ENCODE measurements at regions not wholly inside any gene's neighbourhood (a gene's known extent, or its start where the extent isn't known, plus 50 kb on each side); places are given as distances from the start of the nearest gene placed in this dataset.

- TF ChIP-seq, protein P1, sequence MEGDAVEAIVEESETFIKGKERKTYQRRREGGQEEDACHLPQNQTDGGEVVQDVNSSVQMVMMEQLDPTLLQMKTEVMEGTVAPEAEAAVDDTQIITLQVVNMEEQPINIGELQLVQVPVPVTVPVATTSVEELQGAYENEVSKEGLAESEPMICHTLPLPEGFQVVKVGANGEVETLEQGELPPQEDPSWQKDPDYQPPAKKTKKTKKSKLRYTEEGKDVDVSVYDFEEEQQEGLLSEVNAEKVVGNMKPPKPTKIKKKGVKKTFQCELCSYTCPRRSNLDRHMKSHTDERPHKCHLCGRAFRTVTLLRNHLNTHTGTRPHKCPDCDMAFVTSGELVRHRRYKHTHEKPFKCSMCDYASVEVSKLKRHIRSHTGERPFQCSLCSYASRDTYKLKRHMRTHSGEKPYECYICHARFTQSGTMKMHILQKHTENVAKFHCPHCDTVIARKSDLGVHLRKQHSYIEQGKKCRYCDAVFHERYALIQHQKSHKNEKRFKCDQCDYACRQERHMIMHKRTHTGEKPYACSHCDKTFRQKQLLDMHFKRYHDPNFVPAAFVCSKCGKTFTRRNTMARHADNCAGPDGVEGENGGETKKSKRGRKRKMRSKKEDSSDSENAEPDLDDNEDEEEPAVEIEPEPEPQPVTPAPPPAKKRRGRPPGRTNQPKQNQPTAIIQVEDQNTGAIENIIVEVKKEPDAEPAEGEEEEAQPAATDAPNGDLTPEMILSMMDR (IDR thresholded peaks at IDR 0.05; ENCODE audit: insufficient read depth, low read depth, low read length, missing control alignments): no peak
- DNase-seq (ENCODE audit: low read depth): no peak
- no peak overlapping the region for H3K4me3 ChIP-seq (ENCODE audit: low read depth, low read length)
These were observed 298.4 kb downstream of the BCKDHB start for GRCh38 chr6:80404889-80405288.

GRCh38 chr6:80403365-80403764, 296.9 kb downstream of the BCKDHB start:
- H3K4me3 ChIP-seq (ENCODE audit: low read depth, low read length): no peak overlapping the region
- DNase-seq (ENCODE audit: low read depth): no peak
- TF ChIP-seq, protein P1 (IDR thresholded peaks at IDR 0.05; ENCODE audit: insufficient read depth, low read depth, low read length, missing control alignments): no peak

DNA sequence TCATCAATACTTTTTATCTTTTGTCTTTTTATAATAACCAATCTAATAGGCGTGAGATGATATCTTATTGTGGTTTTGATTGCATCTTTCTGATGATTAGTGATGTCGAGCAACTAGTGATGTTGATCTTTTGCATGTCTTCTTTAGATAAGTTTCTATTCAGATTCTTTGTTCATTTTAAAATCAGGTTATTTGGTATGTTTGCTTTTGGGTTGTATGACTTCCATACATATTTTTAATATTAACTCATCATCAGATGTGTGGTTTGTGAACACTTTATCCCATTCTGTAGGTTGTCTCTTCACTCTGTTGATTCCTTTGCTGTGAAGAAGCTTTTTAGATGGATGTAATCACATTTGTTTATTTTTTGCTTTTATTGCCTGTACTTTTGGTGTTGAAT, 295.8 kb downstream of the BCKDHB start:
- H3K4me3 ChIP-seq (ENCODE audit: low read depth, low read length): no peak overlapping the region
- DNase-seq (ENCODE audit: low read depth): no peak
- TF ChIP-seq, protein P1 (IDR thresholded peaks at IDR 0.05; ENCODE audit: insufficient read depth, low read depth, low read length, missing control alignments): no peak
